GM23248 (cell line): ENCODE measurements at regions not wholly inside any gene's neighbourhood (a gene's known extent, or its start where the extent isn't known, plus 50 kb on each side); places are given as distances from the start of the nearest gene placed in this dataset.
"Not testable (repeated sequence)": the region's sequence is repeated elsewhere in the genome, so short reads cannot be mapped to it uniquely, and the experiment has no call there.

Experiments
- DNase-seq: peaks from one replicate; pipeline ENCODE4 v3.0.0-alpha.2; 2015
- H2AFZ ChIP-seq: fragments of 200-600 bp; sonication (generic); 2 replicates; pipeline ENCODE4 v1.6.1; 2016; ENCODE audit warnings: antibody characterized with exemption
- H3F3A ChIP-seq: fragments of 200-600 bp; sonication (generic); 2 replicates; pipeline ENCODE4 v1.6.1; 2016; ENCODE audit warnings: mild to moderate bottlenecking, antibody characterized with exemption, mixed run types; ENCODE audit not compliant: insufficient read depth
- H3K27ac ChIP-seq: fragments of 200-600 bp; sonication (generic); 2 replicates; pipeline ENCODE4 v1.5.1; 2016; ENCODE audit warnings: mild to moderate bottlenecking
- H3K27me3 ChIP-seq: fragments of 200-600 bp; sonication (generic); replicated peaks from 2 replicates; pipeline ENCODE4 v1.6.1; 2016; ENCODE audit warnings: mild to moderate bottlenecking; ENCODE audit not compliant: insufficient read depth
- H3K36me3 ChIP-seq: fragments of 200-600 bp; sonication (generic); 2 replicates; pipeline ENCODE4 v1.6.1; 2016; ENCODE audit warnings: low read depth, mild to moderate bottlenecking
- H3K4me1 ChIP-seq: fragments of 200-600 bp; sonication (generic); 2 replicates; pipeline ENCODE4 v1.6.1; 2016; ENCODE audit warnings: mild to moderate bottlenecking; ENCODE audit not compliant: insufficient read depth
- H3K4me2 ChIP-seq: fragments of 200-600 bp; sonication (generic); one replicate; pipeline ENCODE4 v1.6.1; 2016; ENCODE audit warnings: mild to moderate bottlenecking; ENCODE audit not compliant: unreplicated experiment
- H3K4me3 ChIP-seq: fragments of 200-600 bp; sonication (generic); 2 replicates; pipeline ENCODE4 v1.5.1; 2016; ENCODE audit warnings: mild to moderate bottlenecking
- H3K79me2 ChIP-seq: fragments of 200-600 bp; sonication (generic); 2 replicates; pipeline ENCODE4 v1.6.1; 2016; ENCODE audit warnings: mild to moderate bottlenecking; ENCODE audit not compliant: insufficient read depth
- H3K9ac ChIP-seq: fragments of 200-600 bp; sonication (generic); 2 replicates; pipeline ENCODE4 v1.6.1; 2016; ENCODE audit warnings: mild to moderate bottlenecking
- H3K9me2 ChIP-seq: fragments of 200-600 bp; sonication (generic); 2 replicates; pipeline ENCODE4 v1.6.1; 2016; ENCODE audit warnings: mixed run types, mild to moderate bottlenecking, moderate library complexity; ENCODE audit not compliant: insufficient read depth
- H3K9me3 ChIP-seq: fragments of 200-600 bp; sonication (generic); one replicate; pipeline ENCODE4 v1.6.1; 2017; ENCODE audit warnings: low read depth
- H4K20me1 ChIP-seq: fragments of 200-600 bp; sonication (generic); 2 replicates; pipeline ENCODE4 v1.6.0; 2016; ENCODE audit not compliant: insufficient read depth
- WGBS, 2 experiments: methylation state at CpG; one replicate each; pipeline ENCODE4 v1.1.6; 2015 to 2017; ENCODE audit warnings: low lambda C conversion rate in 2 of 2, low coverage in 1 of 2; ENCODE audit errors: missing lambda C conversion rate in 2 of 2; 5-methylcytosine and 5-hydroxymethylcytosine counted together
- in situ Hi-C: fragments of 300-500 bp; cut with MboI; formaldehyde crosslinking; loops from 2 replicates; pipeline ENCODE4 v1.15.0; 2020

GRCh38 chr7:39781557-39781956, 158.2 kb downstream of the RALA start:
- H3F3A ChIP-seq, H3K4me3 ChIP-seq, H3K4me1 ChIP-seq, H3K27ac ChIP-seq, H4K20me1 ChIP-seq, H3K9ac ChIP-seq, H3K27me3 ChIP-seq, H3K9me2 ChIP-seq, H3K9me3 ChIP-seq, H3K36me3 ChIP-seq, H3K79me2 ChIP-seq, H2AFZ ChIP-seq, H3K4me2 ChIP-seq, in situ Hi-C loops: not testable (repeated sequence)
- 71 to 77% methylated on average over 4 of the region's 4 CpGs for WGBS, 2 experiments
- peak; percentile 66 for DNase-seq

GRCh38 chr7:39786440-39786839, 163.1 kb downstream of the RALA start:
- H4K20me1 ChIP-seq, H3K9ac ChIP-seq, H3K27ac ChIP-seq, H3K4me3 ChIP-seq, H3K4me2 ChIP-seq, H2AFZ ChIP-seq, H3K36me3 ChIP-seq, H3F3A ChIP-seq, H3K27me3 ChIP-seq, H3K4me1 ChIP-seq, DNase-seq, H3K79me2 ChIP-seq, H3K9me3 ChIP-seq, in situ Hi-C loops, H3K9me2 ChIP-seq: not testable (repeated sequence)
- 86 to 98% methylated on average over 2 to 3 of the region's 3 CpGs for WGBS, 2 experiments

- H3K27me3 ChIP-seq, H3K27ac ChIP-seq, H4K20me1 ChIP-seq, H3K36me3 ChIP-seq, in situ Hi-C loops, H3K4me1 ChIP-seq, H3K4me3 ChIP-seq, H3K9me2 ChIP-seq, H3K9ac ChIP-seq, H3F3A ChIP-seq, H3K79me2 ChIP-seq, H3K4me2 ChIP-seq, H3K9me3 ChIP-seq, H2AFZ ChIP-seq: not testable (repeated sequence)
- 82 to 83% methylated on average over 4 of the region's 4 CpGs for WGBS, 2 experiments
- peak; percentile 41 for DNase-seq
These were observed 159.0 kb upstream of the CDK13 start for GRCh38 chr7:39791035-39791434.

- in situ Hi-C loops, H3K4me2 ChIP-seq, H3K9me3 ChIP-seq, H3K27me3 ChIP-seq, H3K79me2 ChIP-seq, H3F3A ChIP-seq, H4K20me1 ChIP-seq, H3K9ac ChIP-seq, H3K4me3 ChIP-seq, H3K27ac ChIP-seq, H3K4me1 ChIP-seq, H3K9me2 ChIP-seq, H2AFZ ChIP-seq, H3K36me3 ChIP-seq: not testable (repeated sequence)
- 86 to 94% methylated on average over 8 to 16 of the region's 16 CpGs for WGBS, 2 experiments
- peak; percentile 2 for DNase-seq
These were observed 158.1 kb upstream of the CDK13 start for GRCh38 chr7:39791911-39792310.

GRCh38 chr7:39793026-39793425, 157.0 kb upstream of the CDK13 start:
- H3K9me2 ChIP-seq, H3K9ac ChIP-seq, H3K9me3 ChIP-seq, H3K79me2 ChIP-seq, H3K27ac ChIP-seq, H3F3A ChIP-seq, H3K4me2 ChIP-seq, H3K36me3 ChIP-seq, H3K27me3 ChIP-seq, in situ Hi-C loops, H3K4me3 ChIP-seq, H3K4me1 ChIP-seq, DNase-seq, H4K20me1 ChIP-seq, H2AFZ ChIP-seq: not testable (repeated sequence)
- 93 to 94% methylated on average over 17 to 22 of the region's 22 CpGs for WGBS, 2 experiments

GRCh38 chr7:39793851-39794250, 156.2 kb upstream of the CDK13 start:
- H3K27me3 ChIP-seq, H2AFZ ChIP-seq, H3K4me2 ChIP-seq, H3K9me3 ChIP-seq, H3K4me1 ChIP-seq, H3F3A ChIP-seq, H3K27ac ChIP-seq, H3K9ac ChIP-seq, H3K79me2 ChIP-seq, H3K36me3 ChIP-seq, in situ Hi-C loops, DNase-seq, H3K4me3 ChIP-seq, H3K9me2 ChIP-seq, H4K20me1 ChIP-seq: not testable (repeated sequence)
- WGBS, 2 experiments: 93 to 94% methylated on average over 21 to 23 of the region's 23 CpGs

GRCh38 chr7:39796947-39797346, 153.1 kb upstream of the CDK13 start:
- H3K9ac ChIP-seq, H2AFZ ChIP-seq, in situ Hi-C loops, H3K9me2 ChIP-seq, H4K20me1 ChIP-seq, H3K4me2 ChIP-seq, DNase-seq, H3K27ac ChIP-seq, H3K27me3 ChIP-seq, H3K36me3 ChIP-seq, H3K4me1 ChIP-seq, H3K79me2 ChIP-seq, H3K4me3 ChIP-seq, H3F3A ChIP-seq, H3K9me3 ChIP-seq: not testable (repeated sequence)
- 89 to 96% methylated on average over 4 to 6 of the region's 6 CpGs for WGBS, 2 experiments

GRCh38 chr7:39798077-39798476, 152.0 kb upstream of the CDK13 start:
- in situ Hi-C loops, DNase-seq, H3K27ac ChIP-seq, H2AFZ ChIP-seq, H3K4me1 ChIP-seq, H3K79me2 ChIP-seq, H4K20me1 ChIP-seq, H3K27me3 ChIP-seq, H3K4me2 ChIP-seq, H3K9me2 ChIP-seq, H3K4me3 ChIP-seq, H3K9me3 ChIP-seq, H3F3A ChIP-seq, H3K9ac ChIP-seq, H3K36me3 ChIP-seq: not testable (repeated sequence)
- WGBS, 2 experiments: 69 to 72% methylated on average over 7 to 10 of the region's 10 CpGs
